Neural cell (in vitro differentiated cells): ENCODE measurements at regions not wholly inside any gene's neighbourhood (a gene's known extent, or its start where the extent isn't known, plus 50 kb on each side); places are given as distances from the start of the nearest gene placed in this dataset.

Experiments
- H2AFZ ChIP-seq: fragments of 200-600, 300-800 bp; sonication (generic), shearing (Covaris generic); 2 replicates; pipeline ENCODE4 v1.6.0; 2014; ENCODE audit warnings: low read depth, mild to moderate bottlenecking, antibody characterized with exemption, low read length, moderate library complexity
- H3F3A ChIP-seq: fragments of 200-600 bp; shearing (Covaris generic); 2 replicates; pipeline ENCODE4 v1.6.1; 2016; ENCODE audit warnings: mild to moderate bottlenecking, moderate library complexity, mixed read lengths, antibody characterized with exemption, low read length; ENCODE audit not compliant: insufficient read depth, poor library complexity, severe bottlenecking
- H3K27ac ChIP-seq: fragments of 200-600, 300-800 bp; sonication (generic), shearing (Covaris generic); 2 replicates; pipeline ENCODE4 v1.5.1; 2014; ENCODE audit warnings: mild to moderate bottlenecking, low read length, moderate library complexity
- H3K27me3 ChIP-seq: fragments of 300-800, 200-600 bp; sonication (generic), shearing (Covaris generic); 2 replicates; pipeline ENCODE4 v1.6.0; 2014; ENCODE audit warnings: mild to moderate bottlenecking, low read depth, low read length, moderate library complexity; ENCODE audit not compliant: insufficient read depth
- H3K36me3 ChIP-seq: fragments of 300-800, 200-600 bp; sonication (generic), shearing (Covaris generic); 2 replicates; pipeline ENCODE4 v1.5.1; 2014; ENCODE audit warnings: mild to moderate bottlenecking, antibody characterized with exemption, low read length, moderate library complexity; ENCODE audit not compliant: insufficient read depth
- H3K4me2 ChIP-seq: fragments of 300-800, 200-600 bp; sonication (generic), shearing (Covaris generic); 2 replicates; pipeline ENCODE4 v1.6.0; 2014; ENCODE audit warnings: mild to moderate bottlenecking, low read length
- H3K4me3 ChIP-seq: fragments of 300-800, 200-600 bp; sonication (generic), shearing (Covaris generic); 2 replicates; pipeline ENCODE4 v1.5.1; 2014; ENCODE audit warnings: mild to moderate bottlenecking, low read length, moderate library complexity
- H3K79me2 ChIP-seq: fragments of 200-600 bp; shearing (Covaris generic); replicated peaks from 2 replicates; pipeline ENCODE4 v1.6.0; 2014; ENCODE audit warnings: mild to moderate bottlenecking, low read length, moderate library complexity; ENCODE audit not compliant: insufficient read depth
- H3K9ac ChIP-seq: fragments of 300-800, 200-600 bp; sonication (generic), shearing (Covaris generic); 2 replicates; pipeline ENCODE4 v1.6.1; 2016; ENCODE audit warnings: mild to moderate bottlenecking, low read length, mixed read lengths
- H3K9me2 ChIP-seq: fragments of 200-600 bp; shearing (Covaris generic); 2 replicates; pipeline ENCODE4 v1.6.1; 2016; ENCODE audit warnings: mild to moderate bottlenecking, low read length, mixed read lengths; ENCODE audit not compliant: insufficient read depth
- H3K9me3 ChIP-seq: fragments of 200-600, 300-800 bp; sonication (generic), shearing (Covaris generic); 2 replicates; pipeline ENCODE4 v1.6.1; 2016; ENCODE audit warnings: mild to moderate bottlenecking, mixed run types, low read length, moderate library complexity, mixed read lengths
- H4K20me1 ChIP-seq: fragments of 200-600 bp; shearing (Covaris generic); 2 replicates; pipeline ENCODE4 v1.6.1; 2016; ENCODE audit warnings: mild to moderate bottlenecking, mixed run types; ENCODE audit not compliant: insufficient read depth
- EZH2 ChIP-seq: fragments of 200-600, 300-800 bp; shearing (Covaris generic), sonication (generic); IDR thresholded peaks from 2 replicates; pipeline ENCODE4 v1.6.1; 2014; ENCODE audit warnings: antibody characterized with exemption, low read length, borderline replicate concordance, mild to moderate bottlenecking; ENCODE audit not compliant: insufficient read depth, poor library complexity, severe bottlenecking
- RAD21 ChIP-seq: fragments of 450-650 bp; conservative IDR thresholded peaks from 2 replicates; pipeline ENCODE4 v1.6.1; 2014; ENCODE audit warnings: antibody characterized with exemption, mild to moderate bottlenecking, moderate library complexity
- SMC3 ChIP-seq: fragments of 450-650 bp; conservative IDR thresholded peaks from 2 replicates; pipeline ENCODE4 v1.6.1; 2014; ENCODE audit warnings: antibody characterized with exemption, mild to moderate bottlenecking, moderate library complexity; ENCODE audit not compliant: poor library complexity
- TAF1 ChIP-seq: IDR thresholded peaks from 2 replicates; pipeline ENCODE4 v1.6.1; 2012; ENCODE audit warnings: low read depth
- TF ChIP-seq, protein P1 (sequence below): IDR thresholded peaks from 2 replicates; pipeline ENCODE4 v1.6.1; 2012; ENCODE audit warnings: borderline replicate concordance
- TF ChIP-seq, protein P2 (sequence below): fragments of 450-650 bp; IDR thresholded peaks from 2 replicates; pipeline ENCODE4 v1.5.1; 2014; ENCODE audit warnings: antibody characterized with exemption, mild to moderate bottlenecking, moderate library complexity; ENCODE audit not compliant: poor library complexity, severe bottlenecking

DNA sequence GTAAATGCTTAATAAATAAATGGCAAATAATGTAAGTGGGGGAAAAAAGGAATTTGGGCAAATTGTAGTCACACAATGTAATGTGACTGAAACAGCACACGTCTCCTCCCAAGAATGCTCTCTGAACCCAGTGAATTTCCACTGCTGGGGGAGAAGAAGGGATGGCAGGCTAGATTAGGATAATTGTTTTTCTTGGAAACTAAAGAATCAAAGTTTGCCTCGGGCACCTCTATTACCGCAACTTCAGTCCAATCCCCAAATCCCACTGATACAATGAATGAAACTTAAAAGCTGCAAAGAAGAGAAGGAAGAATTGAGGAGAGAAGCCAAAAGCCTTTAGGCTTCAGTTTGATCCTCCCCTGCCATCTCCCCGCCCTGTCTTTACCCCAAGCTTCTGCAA, 423.2 kb upstream of the PAPPA start:
- no peaks in the 10 kb centered on the region for H3K27me3 ChIP-seq
- no peaks in the 10 kb centered on the region for H3K9me2 ChIP-seq
- H4K20me1 ChIP-seq = no peaks in the 10 kb centered on the region
- no peak overlapping the region for H3K4me3 ChIP-seq
- no peak overlapping the region for H3K4me2 ChIP-seq
- H3K36me3 ChIP-seq = no peaks in the 10 kb centered on the region
- no peaks in the 10 kb centered on the region for H3F3A ChIP-seq
- H3K79me2 ChIP-seq = no peaks in the 10 kb centered on the region
- TF ChIP-seq, protein P1, sequence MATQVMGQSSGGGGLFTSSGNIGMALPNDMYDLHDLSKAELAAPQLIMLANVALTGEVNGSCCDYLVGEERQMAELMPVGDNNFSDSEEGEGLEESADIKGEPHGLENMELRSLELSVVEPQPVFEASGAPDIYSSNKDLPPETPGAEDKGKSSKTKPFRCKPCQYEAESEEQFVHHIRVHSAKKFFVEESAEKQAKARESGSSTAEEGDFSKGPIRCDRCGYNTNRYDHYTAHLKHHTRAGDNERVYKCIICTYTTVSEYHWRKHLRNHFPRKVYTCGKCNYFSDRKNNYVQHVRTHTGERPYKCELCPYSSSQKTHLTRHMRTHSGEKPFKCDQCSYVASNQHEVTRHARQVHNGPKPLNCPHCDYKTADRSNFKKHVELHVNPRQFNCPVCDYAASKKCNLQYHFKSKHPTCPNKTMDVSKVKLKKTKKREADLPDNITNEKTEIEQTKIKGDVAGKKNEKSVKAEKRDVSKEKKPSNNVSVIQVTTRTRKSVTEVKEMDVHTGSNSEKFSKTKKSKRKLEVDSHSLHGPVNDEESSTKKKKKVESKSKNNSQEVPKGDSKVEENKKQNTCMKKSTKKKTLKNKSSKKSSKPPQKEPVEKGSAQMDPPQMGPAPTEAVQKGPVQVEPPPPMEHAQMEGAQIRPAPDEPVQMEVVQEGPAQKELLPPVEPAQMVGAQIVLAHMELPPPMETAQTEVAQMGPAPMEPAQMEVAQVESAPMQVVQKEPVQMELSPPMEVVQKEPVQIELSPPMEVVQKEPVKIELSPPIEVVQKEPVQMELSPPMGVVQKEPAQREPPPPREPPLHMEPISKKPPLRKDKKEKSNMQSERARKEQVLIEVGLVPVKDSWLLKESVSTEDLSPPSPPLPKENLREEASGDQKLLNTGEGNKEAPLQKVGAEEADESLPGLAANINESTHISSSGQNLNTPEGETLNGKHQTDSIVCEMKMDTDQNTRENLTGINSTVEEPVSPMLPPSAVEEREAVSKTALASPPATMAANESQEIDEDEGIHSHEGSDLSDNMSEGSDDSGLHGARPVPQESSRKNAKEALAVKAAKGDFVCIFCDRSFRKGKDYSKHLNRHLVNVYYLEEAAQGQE = no peak
- no peak for TF ChIP-seq TAF1
- no peak overlapping the region for H3K9ac ChIP-seq
- H3K9me3 ChIP-seq = no peaks in the 10 kb centered on the region
- no peak overlapping the region for H2AFZ ChIP-seq
- H3K27ac ChIP-seq = no peak overlapping the region

DNA sequence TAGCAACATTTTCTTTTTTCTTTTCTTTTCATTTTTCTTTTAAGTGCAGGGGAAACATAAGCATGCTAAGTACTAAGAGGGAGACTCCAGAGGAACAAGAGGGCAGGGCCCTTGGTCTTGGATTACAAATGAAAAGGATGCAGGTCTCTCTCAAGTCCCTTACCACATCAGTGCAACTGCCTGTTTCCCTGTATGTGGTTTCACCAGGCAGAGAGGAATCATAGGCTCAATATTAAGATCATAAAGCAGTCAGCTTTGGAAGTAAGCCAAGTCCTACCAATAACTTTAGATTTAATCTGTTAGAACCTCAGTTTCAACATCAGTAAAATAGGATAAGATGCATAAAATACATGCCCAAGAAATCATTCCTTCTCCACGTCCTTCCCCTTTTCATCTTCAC, 422.7 kb upstream of the PAPPA start:
- H3K9me2 ChIP-seq = no peaks in the 10 kb centered on the region
- H3K4me3 ChIP-seq = no peak overlapping the region
- no peaks in the 10 kb centered on the region for H4K20me1 ChIP-seq
- TF ChIP-seq RAD21 (no peak), EZH2 (no peak), SMC3 (no peak)
- TF ChIP-seq, protein P2, sequence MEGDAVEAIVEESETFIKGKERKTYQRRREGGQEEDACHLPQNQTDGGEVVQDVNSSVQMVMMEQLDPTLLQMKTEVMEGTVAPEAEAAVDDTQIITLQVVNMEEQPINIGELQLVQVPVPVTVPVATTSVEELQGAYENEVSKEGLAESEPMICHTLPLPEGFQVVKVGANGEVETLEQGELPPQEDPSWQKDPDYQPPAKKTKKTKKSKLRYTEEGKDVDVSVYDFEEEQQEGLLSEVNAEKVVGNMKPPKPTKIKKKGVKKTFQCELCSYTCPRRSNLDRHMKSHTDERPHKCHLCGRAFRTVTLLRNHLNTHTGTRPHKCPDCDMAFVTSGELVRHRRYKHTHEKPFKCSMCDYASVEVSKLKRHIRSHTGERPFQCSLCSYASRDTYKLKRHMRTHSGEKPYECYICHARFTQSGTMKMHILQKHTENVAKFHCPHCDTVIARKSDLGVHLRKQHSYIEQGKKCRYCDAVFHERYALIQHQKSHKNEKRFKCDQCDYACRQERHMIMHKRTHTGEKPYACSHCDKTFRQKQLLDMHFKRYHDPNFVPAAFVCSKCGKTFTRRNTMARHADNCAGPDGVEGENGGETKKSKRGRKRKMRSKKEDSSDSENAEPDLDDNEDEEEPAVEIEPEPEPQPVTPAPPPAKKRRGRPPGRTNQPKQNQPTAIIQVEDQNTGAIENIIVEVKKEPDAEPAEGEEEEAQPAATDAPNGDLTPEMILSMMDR = no peak
- TF ChIP-seq, protein P1 = no peak
- no peaks in the 10 kb centered on the region for H3K27me3 ChIP-seq
- no peak overlapping the region for H3K4me2 ChIP-seq
- no peak overlapping the region for H2AFZ ChIP-seq
- H3K27ac ChIP-seq = no peak overlapping the region
- H3K9me3 ChIP-seq = no peaks in the 10 kb centered on the region
- no peaks in the 10 kb centered on the region for H3K36me3 ChIP-seq
- no peak overlapping the region for H3K9ac ChIP-seq
- no peaks in the 10 kb centered on the region for H3K79me2 ChIP-seq
- no peaks in the 10 kb centered on the region for H3F3A ChIP-seq
